NCI-H2171 (cell line): ENCODE measurements at regions not wholly inside any gene's neighbourhood (a gene's known extent, or its start where the extent isn't known, plus 50 kb on each side); places are given as distances from the start of the nearest gene placed in this dataset.

Source experiments
- DNase-seq: peaks from one replicate; lab custom pipeline; 2025; lab: John Stamatoyannopoulos, UW

GRCh38 chr11:107221748-107222285, 203.5 kb upstream of the GUCY1A2 start:
- no peak for DNase-seq

- DNase-seq: no peak
These were observed 200.1 kb upstream of the GUCY1A2 start for GRCh38 chr11:107218123-107219013.

- no peak for DNase-seq
These were observed 199.2 kb upstream of the GUCY1A2 start for GRCh38 chr11:107217444-107217843.

- no peak for DNase-seq
These were observed 196.7 kb upstream of the GUCY1A2 start for GRCh38 chr11:107215010-107215409.

- DNase-seq: no peak
These were observed 185.4 kb upstream of the GUCY1A2 start for GRCh38 chr11:107203656-107204055.

- no peak for DNase-seq
These were observed 184.0 kb upstream of the GUCY1A2 start for GRCh38 chr11:107202241-107202640.

- DNase-seq: no peak
These were observed 180.3 kb upstream of the GUCY1A2 start for GRCh38 chr11:107198490-107199007.

GRCh38 chr11:107197932-107198331, 179.7 kb upstream of the GUCY1A2 start:
- DNase-seq: no peak

- no peak for DNase-seq
These were observed 178.5 kb upstream of the GUCY1A2 start for GRCh38 chr11:107196732-107197131.

GRCh38 chr11:107184986-107185385, 166.7 kb upstream of the GUCY1A2 start:
- no peak for DNase-seq

GRCh38 chr11:107183953-107184352, 165.7 kb upstream of the GUCY1A2 start:
- DNase-seq: no peak

- no peak for DNase-seq
These were observed 164.7 kb upstream of the GUCY1A2 start for GRCh38 chr11:107182978-107183377.

- no peak for DNase-seq
These were observed 162.0 kb upstream of the GUCY1A2 start for GRCh38 chr11:107180236-107180635.

GRCh38 chr11:107179829-107180228, 161.6 kb upstream of the GUCY1A2 start:
- no peak for DNase-seq

GRCh38 chr11:107177106-107177477, 158.8 kb upstream of the GUCY1A2 start:
- DNase-seq: no peak

- DNase-seq: no peak
These were observed 158.2 kb upstream of the GUCY1A2 start for GRCh38 chr11:107176148-107177105.

- DNase-seq: no peak
These were observed 156.6 kb upstream of the GUCY1A2 start for GRCh38 chr11:107174856-107175255.

GRCh38 chr11:107172996-107173395, 154.7 kb upstream of the GUCY1A2 start:
- no peak for DNase-seq

GRCh38 chr11:107157809-107158187, 139.5 kb upstream of the GUCY1A2 start:
- DNase-seq: no peak

- no peak for DNase-seq
These were observed 139.0 kb upstream of the GUCY1A2 start for GRCh38 chr11:107157146-107157808.

- DNase-seq: no peak
These were observed 133.3 kb upstream of the GUCY1A2 start for GRCh38 chr11:107151579-107151978.

- DNase-seq: no peak
These were observed 132.9 kb upstream of the GUCY1A2 start for GRCh38 chr11:107151158-107151557.
